Endothelial cell of hepatic sinusoid (primary cell): ENCODE measurements at regions not wholly inside any gene's neighbourhood (a gene's known extent, or its start where the extent isn't known, plus 50 kb on each side); places are given as distances from the start of the nearest gene placed in this dataset.
"Not testable (repeated sequence)": the region's sequence is repeated elsewhere in the genome, so short reads cannot be mapped to it uniquely, and the experiment has no call there.

Experiments used
- in situ Hi-C: cut with HindIII; loops from 2 replicates; pipeline ENCODE4 v1.10.0; 2017; ENCODE audit warnings: low sequenced_read_pairs

- in situ Hi-C loops, result loop anchor here (5.0 kb wide), 1 partner anchor 138 kb away; the partner anchor contains the start of gene PPM1J
These were observed 100.7 kb downstream of the SLC16A1 start for GRCh38 chr1:112855152-112855828.

- in situ Hi-C loops, result not testable (repeated sequence)
These were observed 101.5 kb downstream of the SLC16A1 start for GRCh38 chr1:112854368-112854984.

GRCh38 chr1:112853915-112854314 is 102.1 kb downstream of the SLC16A1 start:
- in situ Hi-C loops, result not testable (repeated sequence)

DNA sequence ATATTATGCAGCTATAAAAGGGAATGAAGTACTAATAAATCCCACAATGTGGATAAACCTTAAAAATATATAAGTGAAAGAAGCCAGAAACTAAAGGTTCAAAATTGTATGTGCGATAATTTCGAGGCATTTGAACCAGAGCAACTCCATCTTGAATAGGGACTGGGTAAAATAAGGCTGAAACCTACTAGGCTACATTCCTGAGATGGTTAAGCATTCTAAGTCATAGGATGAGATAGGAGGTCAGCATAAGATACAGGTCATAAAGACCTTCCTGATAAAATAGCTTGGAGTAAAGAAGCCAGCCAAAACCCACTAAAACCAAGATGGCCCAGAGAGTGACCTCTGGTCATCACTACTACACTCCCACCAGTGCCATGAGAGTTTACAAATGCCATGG is 103.1 kb downstream of the SLC16A1 start:
- in situ Hi-C loops, result no loop called here

GRCh38 chr1:112852276-112852675 is 103.7 kb downstream of the SLC16A1 start:
- in situ Hi-C loops, result no loop called here

DNA sequence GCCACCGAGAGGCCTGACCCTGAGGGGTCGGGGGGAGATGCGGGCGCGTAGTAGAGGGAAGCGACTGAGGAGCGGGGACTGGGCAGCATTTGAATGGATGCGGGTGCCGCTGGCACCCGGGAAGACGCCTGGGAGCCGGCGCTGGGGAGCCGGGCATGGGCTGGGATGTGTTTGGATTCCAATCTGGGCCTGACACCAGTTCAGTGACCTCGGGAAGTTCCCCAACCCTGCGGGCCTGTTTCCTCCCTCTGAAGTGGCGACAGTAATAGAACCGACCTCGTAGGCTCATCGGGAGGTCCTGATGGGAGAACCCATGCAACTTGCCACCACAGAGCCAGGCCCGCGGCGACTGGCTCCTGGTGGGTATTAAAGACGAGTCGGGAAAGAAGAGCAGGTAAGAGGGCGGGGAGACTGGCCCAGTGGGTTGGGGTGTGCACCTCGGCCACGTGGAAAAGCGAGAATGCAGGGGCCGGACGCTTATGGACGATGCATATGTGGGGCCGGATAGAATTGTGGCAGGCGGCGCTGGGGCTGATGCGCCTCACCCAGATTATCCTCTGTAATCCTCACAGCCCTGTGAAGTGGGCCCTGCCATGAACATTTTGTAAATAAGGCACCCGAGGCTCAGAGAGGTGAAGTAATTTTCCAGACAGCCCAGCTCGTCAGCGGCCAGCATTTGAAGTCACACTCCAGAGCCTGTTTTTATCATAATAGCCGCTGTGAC is 105.8 kb downstream of the SLC16A1 start:
- in situ Hi-C loops, result no loop called here

- in situ Hi-C loops, result no loop called here
These were observed 106.5 kb downstream of the SLC16A1 start for GRCh38 chr1:112849425-112850033.

DNA sequence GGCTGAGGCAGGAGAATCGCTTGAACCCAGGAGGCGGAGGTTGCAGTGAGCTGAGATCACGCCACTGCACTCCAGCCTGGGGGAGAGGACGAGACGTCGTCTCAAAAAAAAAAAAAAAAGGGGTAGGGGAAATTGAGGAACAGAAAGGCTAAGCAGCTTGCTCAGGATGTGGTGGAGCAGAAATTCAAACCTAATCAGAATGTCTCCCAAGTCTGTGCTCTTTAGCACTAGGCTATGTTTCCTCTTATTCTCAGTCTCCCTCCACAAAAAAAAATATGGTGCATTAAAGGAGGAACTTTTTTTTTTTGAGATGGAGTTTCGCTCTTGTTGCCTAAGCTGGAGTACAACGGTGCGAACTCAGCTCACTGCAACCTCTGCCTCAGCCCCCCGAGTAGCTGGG is 114.2 kb downstream of the SLC16A1 start:
- in situ Hi-C loops, result loop anchor here (5.0 kb wide), 1 partner anchor 45 kb away; no protein-coding TSS in a partner anchor

- in situ Hi-C loops, result loop anchor here (5.0 kb wide), 1 partner anchor 44 kb away; no protein-coding TSS in a partner anchor
These were observed 115.1 kb downstream of the SLC16A1 start for GRCh38 chr1:112840631-112841624.

- in situ Hi-C loops, result no loop called here
These were observed 119.4 kb downstream of the SLC16A1 start for GRCh38 chr1:112836642-112837041.

DNA sequence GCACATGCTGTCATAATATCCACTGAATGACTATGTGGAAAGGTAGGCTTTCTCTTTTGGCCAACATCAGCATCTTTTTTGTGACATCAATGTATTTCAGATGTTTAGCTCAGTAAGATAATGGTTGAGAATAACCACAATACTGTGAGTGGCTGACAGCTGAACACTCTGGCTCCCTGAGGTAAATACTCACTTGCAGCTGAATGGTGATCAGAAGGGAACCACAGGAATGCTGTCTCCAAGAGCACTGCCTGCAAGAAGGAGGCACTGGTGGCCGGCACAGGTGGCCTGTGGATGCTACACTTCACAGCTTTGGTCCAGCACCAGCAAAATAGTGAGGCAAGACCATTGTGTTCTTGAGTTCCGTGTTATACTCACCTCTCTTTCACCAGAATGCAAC is 118.7 kb upstream of the PPM1J start:
- in situ Hi-C loops, result no loop called here

DNA sequence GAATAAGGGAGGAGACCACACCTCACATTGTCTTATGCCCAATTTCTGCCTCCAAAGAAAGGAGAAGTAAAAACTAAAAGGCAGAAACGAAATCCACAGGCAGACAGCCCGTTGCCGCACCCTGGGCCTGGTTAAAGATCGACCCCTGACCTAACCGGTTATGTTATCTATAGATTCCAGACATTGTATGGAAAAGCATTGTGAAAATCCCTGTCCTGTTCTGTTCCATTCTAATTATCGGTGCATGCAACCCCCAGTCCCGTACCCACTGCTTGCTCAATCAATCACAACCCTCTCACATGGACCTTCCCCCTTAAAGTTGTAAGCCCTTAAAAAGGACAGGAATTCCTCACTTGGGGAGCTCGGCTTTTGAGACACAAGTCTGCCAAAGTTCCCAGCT is 117.1 kb upstream of the PPM1J start:
- in situ Hi-C loops, result not testable (repeated sequence)

GRCh38 chr1:112829691-112830090 is 114.6 kb upstream of the PPM1J start:
- in situ Hi-C loops, result not testable (repeated sequence)

DNA sequence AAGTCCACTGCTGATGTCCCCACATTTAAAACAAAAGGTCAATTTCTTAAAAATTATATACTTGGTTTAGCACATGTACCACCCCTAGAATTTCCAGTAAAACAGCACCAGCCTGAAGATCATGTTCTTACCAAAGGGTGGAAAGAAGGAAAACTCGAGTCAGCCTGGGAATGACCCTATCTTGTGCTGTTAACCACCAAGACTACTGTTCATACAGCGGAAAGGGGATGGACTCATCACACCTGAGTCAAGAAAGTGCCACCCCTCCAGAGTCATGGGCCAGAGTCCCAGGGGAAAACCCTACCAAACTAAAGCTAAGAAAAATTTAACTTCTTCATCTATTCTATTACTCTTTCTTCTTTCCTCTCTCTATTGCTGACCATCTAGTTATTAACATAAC is 113.6 kb upstream of the PPM1J start:
- in situ Hi-C loops, result no loop called here

GRCh38 chr1:112827391-112827790 is 112.3 kb upstream of the PPM1J start:
- in situ Hi-C loops, result not testable (repeated sequence)

DNA sequence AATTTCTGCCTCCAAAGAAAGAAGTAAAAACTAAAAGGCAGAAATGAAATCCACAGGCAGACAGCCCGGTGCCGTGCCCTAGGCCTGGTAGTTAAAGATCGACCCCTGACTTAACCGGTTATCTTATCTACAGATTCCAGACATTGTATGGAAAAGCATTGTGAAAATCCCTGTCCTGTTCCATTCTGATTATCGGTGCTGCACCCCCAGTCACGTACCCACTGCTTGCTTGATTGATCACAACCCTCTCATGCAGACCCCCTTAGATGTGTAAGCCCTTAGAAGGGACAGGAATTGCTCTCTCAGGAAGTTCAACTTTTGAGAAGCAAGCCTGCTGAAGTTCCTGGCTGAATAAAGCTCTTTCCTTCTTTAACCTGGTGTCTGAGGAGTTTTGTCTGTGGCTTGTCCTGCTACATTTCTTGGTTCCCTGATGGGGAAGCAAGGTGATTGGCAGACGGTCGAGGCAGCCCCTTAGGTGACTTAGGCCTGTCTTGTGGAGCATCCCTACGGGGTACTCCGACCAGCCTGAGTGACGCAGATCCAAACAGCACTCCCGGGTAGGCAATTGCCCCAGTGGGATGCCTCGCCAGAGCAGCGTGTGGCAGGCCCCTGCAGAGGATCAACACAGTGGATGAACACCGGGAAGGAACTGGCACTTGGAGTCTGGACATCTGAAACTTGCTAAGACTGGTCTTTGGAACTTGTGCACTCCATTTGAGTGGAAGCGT is 111.2 kb upstream of the PPM1J start:
- in situ Hi-C loops, result no loop called here

DNA sequence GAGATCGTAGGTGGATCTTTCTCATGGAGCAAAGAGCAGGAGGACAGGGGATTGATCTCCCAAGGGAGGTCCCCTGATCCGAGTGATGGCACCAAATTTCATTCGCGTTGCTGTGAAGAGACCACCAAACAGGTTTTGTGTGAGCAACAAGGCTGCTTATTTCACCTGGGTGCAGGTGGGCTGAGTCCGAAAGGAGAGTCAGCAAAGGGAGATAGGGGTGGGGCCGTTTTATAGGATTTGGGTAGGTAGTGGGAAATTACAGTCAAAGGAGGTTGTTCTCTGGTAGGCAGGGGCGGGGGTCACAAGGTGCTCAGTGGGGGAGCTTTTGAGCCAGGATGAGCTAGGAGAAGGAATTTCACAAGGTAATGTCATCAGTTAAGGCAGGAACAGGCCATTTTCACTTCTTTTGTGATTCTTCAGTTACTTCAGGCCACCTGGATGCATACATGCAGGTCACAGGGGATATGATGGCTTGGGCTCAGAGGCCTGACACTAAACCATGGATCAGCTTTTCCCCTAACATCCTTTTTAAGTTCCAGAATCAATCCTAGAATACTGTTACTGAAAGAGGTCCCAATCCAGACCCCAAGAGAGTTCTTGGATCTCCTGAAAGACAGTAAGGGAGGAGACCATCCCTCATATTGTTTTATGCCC is 110.6 kb upstream of the PPM1J start:
- in situ Hi-C loops, result not testable (repeated sequence)

DNA sequence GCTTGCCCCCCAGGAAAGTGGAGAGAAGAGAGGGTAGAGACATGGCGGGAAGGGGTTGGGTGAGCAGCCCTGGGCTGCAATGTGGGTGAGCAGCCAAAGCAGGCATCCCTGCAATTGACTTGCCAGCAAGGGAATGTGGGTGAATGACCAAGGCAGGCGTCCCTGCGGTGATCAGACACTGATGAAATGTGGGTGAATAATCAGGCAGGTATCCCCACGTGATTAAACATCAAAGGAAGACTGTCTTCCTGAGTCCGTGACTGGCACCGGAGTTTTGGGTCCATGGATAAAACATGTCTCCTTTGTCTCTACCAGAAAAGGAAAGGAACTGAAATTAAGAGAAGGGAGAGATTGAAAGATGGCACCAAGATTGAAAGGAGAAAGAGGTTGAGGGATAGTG is 109.9 kb upstream of the PPM1J start:
- in situ Hi-C loops, result not testable (repeated sequence)
